ENCODE measurements at regions not wholly inside any gene's neighbourhood (a gene's known extent, or its start where the extent isn't known, plus 50 kb on each side); places are given as distances from the start of the nearest gene placed in this dataset.

DNA sequence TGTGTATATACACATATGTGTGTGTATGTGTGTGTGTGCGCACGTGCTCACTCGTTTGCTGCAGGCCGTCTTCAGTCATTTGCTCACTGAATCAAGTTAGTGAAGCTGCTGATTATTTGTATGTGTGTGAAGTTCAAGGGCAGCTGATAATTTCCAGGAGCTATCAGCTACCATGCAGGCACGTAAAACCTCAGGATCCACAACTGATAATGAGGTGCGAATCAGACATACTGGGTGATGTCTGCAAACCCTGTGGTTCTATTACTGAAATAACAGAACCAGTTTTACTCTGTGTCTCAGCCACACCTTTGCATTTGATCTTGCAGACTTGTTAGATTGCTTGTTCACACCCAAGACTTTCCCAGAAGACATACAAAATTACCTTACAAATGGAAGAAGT lies 257.6 kb downstream of the TAF11L14 start:
- no CpG with 5 or more reads among the region's 6 CpGs for WGBS (ENCODE audit: extremely low coverage, insufficient read length, low lambda C conversion rate)
- Histone ChIP-seq H3K79me1 (ENCODE audit: insufficient read depth, low read depth, low read length, poor library complexity, severe bottlenecking) (no peaks in the 10 kb centered on the region), H3K4me1 (ENCODE audit: insufficient read depth, low read length) (no peaks in the 10 kb centered on the region), H4K20me1 (ENCODE audit: control insufficient read depth, insufficient read depth, insufficient read length) (no peaks in the 10 kb centered on the region), H2AFZ (ENCODE audit: low read length) (no peak overlapping the region), H2AK5ac (ENCODE audit: insufficient read length, low read length) (no peak overlapping the region), H2BK5ac (ENCODE audit: insufficient read length, low read length) (no peak overlapping the region), H3K9ac (ENCODE audit: extremely low read depth, insufficient read length, low read length) (no peak overlapping the region), H3K27me3 (ENCODE audit: insufficient read depth, low read length) (no peaks in the 10 kb centered on the region), H3K9me3 (ENCODE audit: control insufficient read depth, low read depth, low read length) (no peaks in the 10 kb centered on the region), H3K56ac (ENCODE audit: insufficient read length, low read depth, low read length) (no peak overlapping the region), H3K18ac (ENCODE audit: insufficient read length, low read depth, low read length) (no peak overlapping the region), H3K23me2 (ENCODE audit: insufficient read length, low read depth, low read length, poor library complexity, severe bottlenecking) (no peaks in the 10 kb centered on the region), H2BK12ac (ENCODE audit: insufficient read length, low read depth, low read length) (no peak overlapping the region), H2BK120ac (ENCODE audit: low read depth, low read length, poor library complexity, severe bottlenecking) (no peak overlapping the region), H3K4ac (ENCODE audit: low read depth, low read length) (no peak overlapping the region), H4K5ac (ENCODE audit: insufficient read length, low read depth, low read length) (no peak overlapping the region), H3T11ph (ENCODE audit: low read length) (no peak overlapping the region), H3K79me2 (ENCODE audit: insufficient read depth, low read length) (no peaks in the 10 kb centered on the region), H3K27ac (ENCODE audit: insufficient read length, low read depth, low read length) (no peak overlapping the region), H2BK15ac (ENCODE audit: low read depth, low read length) (no peak overlapping the region), H3K23ac (ENCODE audit: insufficient read length, low read depth, low read length) (no peak overlapping the region), H3K14ac (ENCODE audit: insufficient read depth, low read length) (no peak overlapping the region), H2BK20ac (ENCODE audit: low read depth, low read length, poor library complexity, severe bottlenecking) (no peak overlapping the region), H4K8ac (replicated peaks; ENCODE audit: insufficient read length, low read depth, low read length) (no peak overlapping the region), H3K4me2 (ENCODE audit: insufficient read depth, insufficient read length, low read length) (no peak overlapping the region), H4K91ac (ENCODE audit: insufficient read length, low read depth, low read length) (no peak overlapping the region)
- TF ChIP-seq CTCF (conservative IDR thresholded peaks at IDR 0.05): no peak
- no peaks in the 10 kb centered on the region for H3K36me3 Mint-ChIP-seq (ENCODE audit: insufficient read depth in 1 of 3, low read depth in 3 of 3)
- no peaks in the 10 kb centered on the region for H3K4me1 Mint-ChIP-seq
- no peak overlapping the region for H3K4me3 Mint-ChIP-seq
- no peaks in the 10 kb centered on the region; a peak in 1 of 5 replicates for H3K9me3 Mint-ChIP-seq
- no peaks in the 10 kb centered on the region for H3K27me3 Mint-ChIP-seq (ENCODE audit: low read depth)
- DNase-seq: no peak
- no peak overlapping the region for H3K27ac Mint-ChIP-seq

Measured in H9 (cell line).